ENCODE measurements at regions not wholly inside any gene's neighbourhood (a gene's known extent, or its start where the extent isn't known, plus 50 kb on each side); places are given as distances from the start of the nearest gene placed in this dataset.

DNA sequence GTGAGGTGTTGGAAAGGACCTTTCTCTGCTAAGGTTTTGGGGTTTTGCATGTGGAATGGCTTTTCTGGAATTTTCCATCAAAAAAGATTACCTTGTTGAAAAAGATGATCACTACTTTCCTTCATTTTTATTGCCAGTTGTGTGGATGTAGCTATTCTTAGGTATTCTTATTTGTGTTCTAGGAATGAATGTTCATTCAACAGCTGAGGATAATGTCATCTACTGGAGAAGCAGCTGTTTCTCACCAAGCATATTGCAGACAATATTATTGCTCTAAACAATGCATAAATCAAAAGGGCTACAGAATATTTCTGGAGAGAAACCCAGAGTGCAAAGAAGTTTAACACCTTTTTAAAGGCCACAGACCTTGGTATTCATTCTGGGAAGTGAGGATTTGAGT, 145.6 kb upstream of the CALCR start:
- Histone ChIP-seq H3K79me2 (ENCODE audit: control insufficient read depth, insufficient read depth, low read length) (no peaks in the 10 kb centered on the region), H3K27me3 (ENCODE audit: control insufficient read depth, extremely low read depth, insufficient read depth, low read length) (no peaks in the 10 kb centered on the region), H3K9me1 (ENCODE audit: control insufficient read depth, extremely low read depth, insufficient read depth, low read length) (no peaks in the 10 kb centered on the region), H2AFZ (ENCODE audit: control insufficient read depth, low read length) (no peak overlapping the region), H3K4me2 (ENCODE audit: control insufficient read depth, extremely low read depth, insufficient read depth, low read depth, low read length) (no peak overlapping the region), H3K4me3 (ENCODE audit: control insufficient read depth in 2 of 3, extremely low read depth in 1 of 3, insufficient read depth in 2 of 3, low read depth in 1 of 3, low read length in 3 of 3) (no peak overlapping the region), H3K27ac (ENCODE audit: control insufficient read depth, insufficient read depth, low read length) (no peak overlapping the region), H3K9ac (ENCODE audit: control insufficient read depth, extremely low read depth, insufficient read depth, low read length) (no peak overlapping the region), H4K20me1 (ENCODE audit: control insufficient read depth, extremely low read depth, insufficient read depth, low read length) (no peaks in the 10 kb centered on the region), H3K36me3 (ENCODE audit: control insufficient read depth in 2 of 2, extremely low read depth in 1 of 2, insufficient read depth in 2 of 2, low read length in 2 of 2) (no peaks in the 10 kb centered on the region), H3K9me3 (ENCODE audit: control insufficient read depth, low read depth, low read length) (no peaks in the 10 kb centered on the region), H3K4me1 (ENCODE audit: control insufficient read depth, extremely low read depth, insufficient read depth, low read length) (peaks cover 11% of the 10 kb centered on the region)
- TF ChIP-seq EZH2 (IDR thresholded peaks at IDR 0.05; ENCODE audit: low read length): no peak
- TF ChIP-seq, protein P1, sequence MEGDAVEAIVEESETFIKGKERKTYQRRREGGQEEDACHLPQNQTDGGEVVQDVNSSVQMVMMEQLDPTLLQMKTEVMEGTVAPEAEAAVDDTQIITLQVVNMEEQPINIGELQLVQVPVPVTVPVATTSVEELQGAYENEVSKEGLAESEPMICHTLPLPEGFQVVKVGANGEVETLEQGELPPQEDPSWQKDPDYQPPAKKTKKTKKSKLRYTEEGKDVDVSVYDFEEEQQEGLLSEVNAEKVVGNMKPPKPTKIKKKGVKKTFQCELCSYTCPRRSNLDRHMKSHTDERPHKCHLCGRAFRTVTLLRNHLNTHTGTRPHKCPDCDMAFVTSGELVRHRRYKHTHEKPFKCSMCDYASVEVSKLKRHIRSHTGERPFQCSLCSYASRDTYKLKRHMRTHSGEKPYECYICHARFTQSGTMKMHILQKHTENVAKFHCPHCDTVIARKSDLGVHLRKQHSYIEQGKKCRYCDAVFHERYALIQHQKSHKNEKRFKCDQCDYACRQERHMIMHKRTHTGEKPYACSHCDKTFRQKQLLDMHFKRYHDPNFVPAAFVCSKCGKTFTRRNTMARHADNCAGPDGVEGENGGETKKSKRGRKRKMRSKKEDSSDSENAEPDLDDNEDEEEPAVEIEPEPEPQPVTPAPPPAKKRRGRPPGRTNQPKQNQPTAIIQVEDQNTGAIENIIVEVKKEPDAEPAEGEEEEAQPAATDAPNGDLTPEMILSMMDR (optimal IDR thresholded peaks at IDR 0.05 in 1 of 3, IDR thresholded peaks at IDR 0.05 in 1 of 3, conservative IDR thresholded peaks at IDR 0.05 in 1 of 3; ENCODE audit: extremely low read depth in 1 of 3, insufficient read depth in 2 of 3, low read length in 3 of 3): no peak
- dilution Hi-C loops (cut with MboI; ENCODE audit: extremely low pct_ligation_motif_present, low sequenced_read_pairs): no loop called here
- no peak for DNase-seq (ENCODE audit: low read depth, low spot score)
- no peak for FAIRE-seq

DNA sequence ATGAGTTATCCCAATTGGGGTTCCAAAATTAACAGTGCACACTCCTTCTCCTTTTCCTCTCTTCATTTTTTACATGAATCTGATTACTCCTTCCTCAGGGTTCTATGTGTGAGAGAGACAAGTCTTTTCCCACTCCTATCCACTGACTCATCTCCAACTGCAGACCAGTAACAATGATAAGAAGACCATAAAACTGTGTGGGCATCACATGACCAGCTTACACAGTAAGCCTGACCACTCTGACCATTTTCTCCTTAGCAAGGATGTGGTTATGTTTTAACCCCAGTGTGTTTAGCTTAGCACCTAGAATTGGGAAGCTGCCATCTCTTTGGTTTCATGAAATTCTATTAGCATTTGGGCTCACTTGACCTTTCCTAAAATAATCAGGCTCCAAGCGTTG, 145.0 kb upstream of the CALCR start:
- Histone ChIP-seq H2AFZ (ENCODE audit: control insufficient read depth, low read length) (no peak overlapping the region), H3K79me2 (ENCODE audit: control insufficient read depth, insufficient read depth, low read length) (no peaks in the 10 kb centered on the region), H3K27ac (ENCODE audit: control insufficient read depth, insufficient read depth, low read length) (no peak overlapping the region), H3K4me1 (ENCODE audit: control insufficient read depth, extremely low read depth, insufficient read depth, low read length) (peaks cover 11% of the 10 kb centered on the region), H3K4me2 (ENCODE audit: control insufficient read depth, extremely low read depth, insufficient read depth, low read depth, low read length) (no peak overlapping the region), H3K36me3 (ENCODE audit: control insufficient read depth in 2 of 2, extremely low read depth in 1 of 2, insufficient read depth in 2 of 2, low read length in 2 of 2) (no peaks in the 10 kb centered on the region), H3K27me3 (ENCODE audit: control insufficient read depth, extremely low read depth, insufficient read depth, low read length) (peaks cover 2% of the 10 kb centered on the region), H3K9me3 (ENCODE audit: control insufficient read depth, low read depth, low read length) (no peaks in the 10 kb centered on the region), H3K4me3 (ENCODE audit: control insufficient read depth in 2 of 3, extremely low read depth in 1 of 3, insufficient read depth in 2 of 3, low read depth in 1 of 3, low read length in 3 of 3) (no peak overlapping the region), H4K20me1 (ENCODE audit: control insufficient read depth, extremely low read depth, insufficient read depth, low read length) (no peaks in the 10 kb centered on the region), H3K9me1 (ENCODE audit: control insufficient read depth, extremely low read depth, insufficient read depth, low read length) (no peaks in the 10 kb centered on the region), H3K9ac (ENCODE audit: control insufficient read depth, extremely low read depth, insufficient read depth, low read length) (no peak overlapping the region)
- FAIRE-seq: peak; percentile 64
- no peak for DNase-seq (ENCODE audit: low read depth, low spot score)
- TF ChIP-seq, protein P1 (optimal IDR thresholded peaks at IDR 0.05 in 1 of 3, IDR thresholded peaks at IDR 0.05 in 1 of 3, conservative IDR thresholded peaks at IDR 0.05 in 1 of 3; ENCODE audit: extremely low read depth in 1 of 3, insufficient read depth in 2 of 3, low read length in 3 of 3): no peak
- no peak for TF ChIP-seq EZH2 (IDR thresholded peaks at IDR 0.05; ENCODE audit: low read length)
- dilution Hi-C loops (cut with MboI; ENCODE audit: extremely low pct_ligation_motif_present, low sequenced_read_pairs): no loop called here

Measured in keratinocyte (primary cell).